ENCODE measurements at regions not wholly inside any gene's neighbourhood (a gene's known extent, or its start where the extent isn't known, plus 50 kb on each side); places are given as distances from the start of the nearest gene placed in this dataset.

DNA sequence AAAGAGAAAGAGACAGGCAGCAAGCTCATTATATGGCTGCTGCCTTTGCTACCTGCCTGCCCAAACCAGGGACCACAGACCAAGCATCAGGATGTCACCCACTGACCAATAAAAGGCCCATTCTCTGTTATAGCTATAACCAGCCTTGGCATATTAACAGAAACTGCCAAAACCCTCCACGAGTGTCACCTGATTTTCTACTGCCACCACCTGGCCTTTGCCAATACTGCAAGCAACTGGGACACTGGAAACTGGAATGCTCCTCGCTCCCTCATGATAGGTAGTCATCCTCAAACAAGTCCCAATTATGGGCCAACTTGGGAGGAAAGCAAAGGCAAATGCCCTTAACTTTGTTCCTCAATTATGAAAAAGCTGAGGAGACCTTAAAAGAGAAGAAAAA lies 76.0 kb downstream of the SPIN4 start (continued):
- TF ChIP-seq, protein P1, sequence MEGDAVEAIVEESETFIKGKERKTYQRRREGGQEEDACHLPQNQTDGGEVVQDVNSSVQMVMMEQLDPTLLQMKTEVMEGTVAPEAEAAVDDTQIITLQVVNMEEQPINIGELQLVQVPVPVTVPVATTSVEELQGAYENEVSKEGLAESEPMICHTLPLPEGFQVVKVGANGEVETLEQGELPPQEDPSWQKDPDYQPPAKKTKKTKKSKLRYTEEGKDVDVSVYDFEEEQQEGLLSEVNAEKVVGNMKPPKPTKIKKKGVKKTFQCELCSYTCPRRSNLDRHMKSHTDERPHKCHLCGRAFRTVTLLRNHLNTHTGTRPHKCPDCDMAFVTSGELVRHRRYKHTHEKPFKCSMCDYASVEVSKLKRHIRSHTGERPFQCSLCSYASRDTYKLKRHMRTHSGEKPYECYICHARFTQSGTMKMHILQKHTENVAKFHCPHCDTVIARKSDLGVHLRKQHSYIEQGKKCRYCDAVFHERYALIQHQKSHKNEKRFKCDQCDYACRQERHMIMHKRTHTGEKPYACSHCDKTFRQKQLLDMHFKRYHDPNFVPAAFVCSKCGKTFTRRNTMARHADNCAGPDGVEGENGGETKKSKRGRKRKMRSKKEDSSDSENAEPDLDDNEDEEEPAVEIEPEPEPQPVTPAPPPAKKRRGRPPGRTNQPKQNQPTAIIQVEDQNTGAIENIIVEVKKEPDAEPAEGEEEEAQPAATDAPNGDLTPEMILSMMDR (IDR thresholded peaks at IDR 0.05; ENCODE audit: control extremely low read depth in 1 of 3, insufficient read depth in 1 of 3, low read depth in 1 of 3, low read length in 3 of 3): peak; percentile 48 to 57 (median 55)
- TF ChIP-seq FOSL1 (IDR thresholded peaks at IDR 0.05; ENCODE audit: insufficient read depth, low read depth, low read length) (no peak), RAD21 (IDR thresholded peaks at IDR 0.05 in 1 of 2, conservative IDR thresholded peaks at IDR 0.05 in 1 of 2; ENCODE audit: low read depth in 2 of 2, low read length in 2 of 2) (peak; percentile 52 to 65), CHD1 (IDR thresholded peaks at IDR 0.05; ENCODE audit: low read depth, low read length) (no peak)

Measured in H1 (cell line).